ENCODE measurements at regions not wholly inside any gene's neighbourhood (a gene's known extent, or its start where the extent isn't known, plus 50 kb on each side); places are given as distances from the start of the nearest gene placed in this dataset.

- DNase-seq (ENCODE audit: low spot score), result no peak
- H4K20me1 ChIP-seq (replicated peaks; ENCODE audit: insufficient read depth), result no peaks in the 10 kb centered on the region
- no peaks in the 10 kb centered on the region for H3K9me2 ChIP-seq (ENCODE audit: insufficient read depth)
- no peaks in the 10 kb centered on the region for H3K79me2 ChIP-seq (replicated peaks; ENCODE audit: insufficient read depth)
- no peak overlapping the region for H3K27ac Mint-ChIP-seq
- H3K9me3 Mint-ChIP-seq, result no peaks in the 10 kb centered on the region
- no peak overlapping the region for H3K4me2 ChIP-seq
- ATAC-seq, result no peak
- H3K4me1 Mint-ChIP-seq, result peaks cover 8% of the 10 kb centered on the region; the same call in 2 of the 3 replicates
- H3K36me3 Mint-ChIP-seq (ENCODE audit: low read depth), result no peaks in the 10 kb centered on the region
- H2AFZ ChIP-seq, result no peak overlapping the region
- no peaks in the 10 kb centered on the region for H3K27me3 Mint-ChIP-seq (ENCODE audit: insufficient read depth, low read depth, poor library complexity)
- TF ChIP-seq JUNB (IDR thresholded peaks at IDR 0.05; ENCODE audit: unreplicated experiment), result no peak
- TF ChIP-seq ZNF114 (CRISPR knock-in tag; IDR thresholded peaks at IDR 0.05), result no peak
- TF ChIP-seq STAT1 (IDR thresholded peaks at IDR 0.05; ENCODE audit: unreplicated experiment), result no peak
- TF ChIP-seq REST (IDR thresholded peaks at IDR 0.05; ENCODE audit: unreplicated experiment), result no peak
- no peak for TF ChIP-seq EZH2 (IDR thresholded peaks at IDR 0.05; ENCODE audit: low read depth, unreplicated experiment)
- no peak for TF ChIP-seq ZNF462 (CRISPR knock-in tag; IDR thresholded peaks at IDR 0.05)
- TF ChIP-seq POLR2AphosphoS5 (IDR thresholded peaks at IDR 0.05; ENCODE audit: low read depth), result no peak
- TF ChIP-seq EZH2phosphoT487 (IDR thresholded peaks at IDR 0.05; ENCODE audit: unreplicated experiment), result no peak
- no peak for TF ChIP-seq CTCF (conservative IDR thresholded peaks at IDR 0.05; ENCODE audit: low read depth in 2 of 2)
- no peak for TF ChIP-seq CREB1 (CRISPR knock-in tag; IDR thresholded peaks at IDR 0.05; ENCODE audit: low read depth)
- TF ChIP-seq ETS1 (IDR thresholded peaks at IDR 0.05), result no peak
- no peaks in the 10 kb centered on the region; the same call in 1 of the 2 replicates for H3K4me1 ChIP-seq (ENCODE audit: insufficient read depth)
- no peak overlapping the region for H3K4me3 Mint-ChIP-seq
- H3K27me3 ChIP-seq (ENCODE audit: insufficient read depth), result no peaks in the 10 kb centered on the region
- H3K27ac ChIP-seq (ENCODE audit: low read depth), result no peak overlapping the region
- H3K4me3 ChIP-seq, result no peak overlapping the region
- H3K36me3 ChIP-seq (ENCODE audit: insufficient read depth), result no peaks in the 10 kb centered on the region
- no peaks in the 10 kb centered on the region for H3F3A ChIP-seq (replicated peaks; ENCODE audit: low read depth)
Measured at GRCh38 chr13:85729296-85729695, 69.9 kb downstream of the SLITRK6 start.
